ENCODE measurements at regions not wholly inside any gene's neighbourhood (a gene's known extent, or its start where the extent isn't known, plus 50 kb on each side); places are given as distances from the start of the nearest gene placed in this dataset.

GRCh38 chr4:155512046-155512445 lies 135.3 kb upstream of the MAP9 start:
- TF ChIP-seq, protein P1, sequence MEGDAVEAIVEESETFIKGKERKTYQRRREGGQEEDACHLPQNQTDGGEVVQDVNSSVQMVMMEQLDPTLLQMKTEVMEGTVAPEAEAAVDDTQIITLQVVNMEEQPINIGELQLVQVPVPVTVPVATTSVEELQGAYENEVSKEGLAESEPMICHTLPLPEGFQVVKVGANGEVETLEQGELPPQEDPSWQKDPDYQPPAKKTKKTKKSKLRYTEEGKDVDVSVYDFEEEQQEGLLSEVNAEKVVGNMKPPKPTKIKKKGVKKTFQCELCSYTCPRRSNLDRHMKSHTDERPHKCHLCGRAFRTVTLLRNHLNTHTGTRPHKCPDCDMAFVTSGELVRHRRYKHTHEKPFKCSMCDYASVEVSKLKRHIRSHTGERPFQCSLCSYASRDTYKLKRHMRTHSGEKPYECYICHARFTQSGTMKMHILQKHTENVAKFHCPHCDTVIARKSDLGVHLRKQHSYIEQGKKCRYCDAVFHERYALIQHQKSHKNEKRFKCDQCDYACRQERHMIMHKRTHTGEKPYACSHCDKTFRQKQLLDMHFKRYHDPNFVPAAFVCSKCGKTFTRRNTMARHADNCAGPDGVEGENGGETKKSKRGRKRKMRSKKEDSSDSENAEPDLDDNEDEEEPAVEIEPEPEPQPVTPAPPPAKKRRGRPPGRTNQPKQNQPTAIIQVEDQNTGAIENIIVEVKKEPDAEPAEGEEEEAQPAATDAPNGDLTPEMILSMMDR (conservative IDR thresholded peaks at IDR 0.05; ENCODE audit: low read depth, low read length) = no peak
- TF ChIP-seq EZH2 (IDR thresholded peaks at IDR 0.05; ENCODE audit: borderline replicate concordance, low read depth, low read length, poor library complexity, severe bottlenecking) = no peak
